ENCODE measurements at regions not wholly inside any gene's neighbourhood (a gene's known extent, or its start where the extent isn't known, plus 50 kb on each side); places are given as distances from the start of the nearest gene placed in this dataset.

- no peaks in the 10 kb centered on the region for H3K4me1 Mint-ChIP-seq (ENCODE audit: low read depth, unreplicated experiment)
- no peak overlapping the region for H3K27ac ChIP-seq (ENCODE audit: low read depth, low read length)
- TF ChIP-seq CTCF (IDR thresholded peaks at IDR 0.05; ENCODE audit: insufficient read depth, low read depth, low read length) (no peak), EZH2 (IDR thresholded peaks at IDR 0.05; ENCODE audit: insufficient read depth, low read length) (no peak)
- no peak overlapping the region for H2AFZ ChIP-seq (ENCODE audit: low read depth, low read length)
- no peak overlapping the region for H3K4me2 ChIP-seq (ENCODE audit: low read length)
- H3K4me1 ChIP-seq (ENCODE audit: insufficient read depth, low read length): no peaks in the 10 kb centered on the region
- H3K27ac Mint-ChIP-seq (ENCODE audit: unreplicated experiment): no peak overlapping the region
- H3K4me3 Mint-ChIP-seq (ENCODE audit: unreplicated experiment): no peak overlapping the region
- H3K9me3 ChIP-seq (ENCODE audit: insufficient read depth, low read depth, low read length): no peaks in the 10 kb centered on the region
- DNase-seq (ENCODE audit: low read depth) (no peak), FAIRE-seq (no peak)
- H4K20me1 ChIP-seq (ENCODE audit: insufficient read depth, low read length): no peaks in the 10 kb centered on the region
- no peaks in the 10 kb centered on the region for H3K79me2 ChIP-seq (ENCODE audit: insufficient read depth, low read length)
- H3K36me3 ChIP-seq (ENCODE audit: insufficient read depth, low read length): no peaks in the 10 kb centered on the region
- no peak overlapping the region for H3K9ac ChIP-seq (ENCODE audit: low read length)
- no peaks in the 10 kb centered on the region for H3K36me3 Mint-ChIP-seq (ENCODE audit: low read depth, unreplicated experiment)
- no peak overlapping the region for H3K4me3 ChIP-seq (ENCODE audit: insufficient read depth, low read depth, low read length)
- H3K27me3 Mint-ChIP-seq (ENCODE audit: low read depth, unreplicated experiment): no peaks in the 10 kb centered on the region
- H3K27me3 ChIP-seq (ENCODE audit: insufficient read depth, low read length): no peaks in the 10 kb centered on the region
- H3K9me3 Mint-ChIP-seq (ENCODE audit: unreplicated experiment): no peaks in the 10 kb centered on the region
These were observed 95.2 kb upstream of the ATP11B start for GRCh38 chr3:182698078-182698477.

- no peak for FAIRE-seq
These were observed 93.6 kb upstream of the ATP11B start for GRCh38 chr3:182699550-182700170.

More at GRCh38 chr3:182699550-182700170, 93.6 kb upstream of the ATP11B start:
- no peaks in the 10 kb centered on the region for H3K9me3 Mint-ChIP-seq (ENCODE audit: unreplicated experiment)
- H3K27ac Mint-ChIP-seq (ENCODE audit: unreplicated experiment): no peak overlapping the region
- no peak overlapping the region for H3K4me3 ChIP-seq (ENCODE audit: insufficient read depth, low read depth, low read length)
- H3K4me1 Mint-ChIP-seq (ENCODE audit: low read depth, unreplicated experiment): no peaks in the 10 kb centered on the region
- H3K4me3 Mint-ChIP-seq (ENCODE audit: unreplicated experiment): no peak overlapping the region
- H3K4me1 ChIP-seq (ENCODE audit: insufficient read depth, low read length): no peaks in the 10 kb centered on the region
- H3K36me3 ChIP-seq (ENCODE audit: insufficient read depth, low read length): no peaks in the 10 kb centered on the region
- H3K27ac ChIP-seq (ENCODE audit: low read depth, low read length): no peak overlapping the region
- H2AFZ ChIP-seq (ENCODE audit: low read depth, low read length): no peak overlapping the region
- DNase-seq (ENCODE audit: low read depth): no peak
- H3K79me2 ChIP-seq (ENCODE audit: insufficient read depth, low read length): no peaks in the 10 kb centered on the region
- H3K4me2 ChIP-seq (ENCODE audit: low read length): no peak overlapping the region
- no peak overlapping the region for H3K9ac ChIP-seq (ENCODE audit: low read length)
- H3K27me3 ChIP-seq (ENCODE audit: insufficient read depth, low read length): no peaks in the 10 kb centered on the region
- no peaks in the 10 kb centered on the region for H3K9me3 ChIP-seq (ENCODE audit: insufficient read depth, low read depth, low read length)
- H3K27me3 Mint-ChIP-seq (ENCODE audit: low read depth, unreplicated experiment): peaks cover 2% of the 10 kb centered on the region
- no peak for TF ChIP-seq EZH2 (IDR thresholded peaks at IDR 0.05; ENCODE audit: insufficient read depth, low read length)
- no peak for TF ChIP-seq CTCF (IDR thresholded peaks at IDR 0.05; ENCODE audit: insufficient read depth, low read depth, low read length)
- no peaks in the 10 kb centered on the region for H3K36me3 Mint-ChIP-seq (ENCODE audit: low read depth, unreplicated experiment)
- no peaks in the 10 kb centered on the region for H4K20me1 ChIP-seq (ENCODE audit: insufficient read depth, low read length)

All from astrocyte (in vitro differentiated cells and primary cell).